ENCODE measurements at regions not wholly inside any gene's neighbourhood (a gene's known extent, or its start where the extent isn't known, plus 50 kb on each side); places are given as distances from the start of the nearest gene placed in this dataset.
"Not testable (repeated sequence)": the region's sequence is repeated elsewhere in the genome, so short reads cannot be mapped to it uniquely, and the experiment has no call there.

- intact Hi-C loops (cut with DNase I): no loop called here
- no peak for DNase-seq (ENCODE audit: low spot score)
Observed at GRCh38 chr12:73414926-73415325, 1122.7 kb upstream of the ATXN7L3B start.

- intact Hi-C loops (cut with DNase I): no loop called here
- DNase-seq (ENCODE audit: low spot score): no peak
Observed at GRCh38 chr12:73418541-73418940, 1119.1 kb upstream of the ATXN7L3B start.

GRCh38 chr12:73421832-73422231, 1115.8 kb upstream of the ATXN7L3B start:
- intact Hi-C loops (cut with DNase I): no loop called here
- DNase-seq (ENCODE audit: low spot score): no peak

GRCh38 chr12:73424484-73424883, 1113.2 kb upstream of the ATXN7L3B start:
- intact Hi-C loops (cut with DNase I): no loop called here
- DNase-seq (ENCODE audit: low spot score): no peak

GRCh38 chr12:73445658-73446324, 1091.8 kb upstream of the ATXN7L3B start:
- DNase-seq (ENCODE audit: low spot score): no peak
- intact Hi-C loops (cut with DNase I): no loop called here

- no peak for DNase-seq (ENCODE audit: low spot score)
- intact Hi-C loops (cut with DNase I): no loop called here
Observed at GRCh38 chr12:73452672-73453469, 1084.8 kb upstream of the ATXN7L3B start.

- intact Hi-C loops (cut with DNase I): no loop called here
- no peak for DNase-seq (ENCODE audit: low spot score)
Observed at GRCh38 chr12:73460212-73460611, 1077.4 kb upstream of the ATXN7L3B start.

- intact Hi-C loops (cut with DNase I): no loop called here
- no peak for DNase-seq (ENCODE audit: low spot score)
Observed at GRCh38 chr12:73465106-73465505, 1072.5 kb upstream of the ATXN7L3B start.

- intact Hi-C loops (cut with DNase I): no loop called here
Observed at GRCh38 chr12:73486256-73486655, 1051.4 kb upstream of the ATXN7L3B start.

GRCh38 chr12:73506611-73507010, 1031.0 kb upstream of the ATXN7L3B start:
- no peak for DNase-seq (ENCODE audit: low spot score)
- intact Hi-C loops (cut with DNase I): no loop called here

More at GRCh38 chr12:73486256-73486655, 1051.4 kb upstream of the ATXN7L3B start:
- no peak for DNase-seq (ENCODE audit: low spot score)

GRCh38 chr12:73514672-73515071, 1023.0 kb upstream of the ATXN7L3B start:
- no peak for DNase-seq (ENCODE audit: low spot score)
- intact Hi-C loops (cut with DNase I): no loop called here

GRCh38 chr12:73517859-73518258, 1019.8 kb upstream of the ATXN7L3B start:
- DNase-seq (ENCODE audit: low spot score): no peak
- intact Hi-C loops (cut with DNase I): no loop called here

- intact Hi-C loops (cut with DNase I): no loop called here
- no peak for DNase-seq (ENCODE audit: low spot score)
Observed at GRCh38 chr12:73529231-73529630, 1008.4 kb upstream of the ATXN7L3B start.

GRCh38 chr12:73529954-73530353, 1007.7 kb upstream of the ATXN7L3B start:
- intact Hi-C loops (cut with DNase I): no loop called here
- no peak for DNase-seq (ENCODE audit: low spot score)

GRCh38 chr12:73531752-73532151, 1005.9 kb upstream of the ATXN7L3B start:
- intact Hi-C loops (cut with DNase I): no loop called here
- DNase-seq (ENCODE audit: low spot score): no peak

GRCh38 chr12:73547421-73547820, 990.2 kb upstream of the ATXN7L3B start:
- DNase-seq (ENCODE audit: low spot score): no peak

GRCh38 chr12:73585136-73585535, 952.5 kb upstream of the ATXN7L3B start:
- DNase-seq (ENCODE audit: low spot score): no peak
- intact Hi-C loops (cut with DNase I): no loop called here

More at GRCh38 chr12:73547421-73547820, 990.2 kb upstream of the ATXN7L3B start:
- intact Hi-C loops (cut with DNase I): no loop called here

- intact Hi-C loops (cut with DNase I): no loop called here
- no peak for DNase-seq (ENCODE audit: low spot score)
Observed at GRCh38 chr12:73589220-73589619, 948.4 kb upstream of the ATXN7L3B start.

GRCh38 chr12:73598626-73599025, 939.0 kb upstream of the ATXN7L3B start:
- intact Hi-C loops (cut with DNase I): no loop called here
- no peak for DNase-seq (ENCODE audit: low spot score)

GRCh38 chr12:73599268-73599667, 938.4 kb upstream of the ATXN7L3B start:
- DNase-seq (ENCODE audit: low spot score): no peak
- intact Hi-C loops (cut with DNase I): no loop called here

- DNase-seq (ENCODE audit: low spot score); intact Hi-C loops (cut with DNase I): not testable (repeated sequence)
Observed at GRCh38 chr12:73605925-73606324, 931.7 kb upstream of the ATXN7L3B start.

All from cardiac septum (tissue), 1 donor.